ENCODE measurements at regions not wholly inside any gene's neighbourhood (a gene's known extent, or its start where the extent isn't known, plus 50 kb on each side); places are given as distances from the start of the nearest gene placed in this dataset.

- no peak for DNase-seq
These were observed 990.5 kb upstream of the ADGRL3 start for GRCh38 chr4:60209588-60209987.

- DNase-seq, result no peak
These were observed 984.2 kb upstream of the ADGRL3 start for GRCh38 chr4:60215906-60216305.

- no peak for DNase-seq
These were observed 983.4 kb upstream of the ADGRL3 start for GRCh38 chr4:60216752-60217151.

GRCh38 chr4:60221866-60222265 is 978.3 kb upstream of the ADGRL3 start:
- no peak for DNase-seq

- no peak for DNase-seq
These were observed 976.8 kb upstream of the ADGRL3 start for GRCh38 chr4:60223208-60223923.

GRCh38 chr4:60241866-60242265 is 958.3 kb upstream of the ADGRL3 start:
- DNase-seq, result no peak

- no peak for DNase-seq
These were observed 950.3 kb upstream of the ADGRL3 start for GRCh38 chr4:60249784-60250183.

- no peak for DNase-seq
These were observed 949.5 kb upstream of the ADGRL3 start for GRCh38 chr4:60250657-60251056.

- DNase-seq, result no peak
These were observed 940.3 kb upstream of the ADGRL3 start for GRCh38 chr4:60259781-60260180.

GRCh38 chr4:60266505-60266904 is 933.6 kb upstream of the ADGRL3 start:
- no peak for DNase-seq

- no peak for DNase-seq
These were observed 903.7 kb upstream of the ADGRL3 start for GRCh38 chr4:60296386-60296785.

GRCh38 chr4:60313611-60314178 is 886.4 kb upstream of the ADGRL3 start:
- DNase-seq, result no peak

GRCh38 chr4:60314416-60314815 is 885.7 kb upstream of the ADGRL3 start:
- no peak for DNase-seq

- DNase-seq, result no peak
These were observed 884.5 kb upstream of the ADGRL3 start for GRCh38 chr4:60315586-60315985.

- no peak for DNase-seq
These were observed 873.4 kb upstream of the ADGRL3 start for GRCh38 chr4:60326735-60327134.

- DNase-seq, result no peak
These were observed 872.5 kb upstream of the ADGRL3 start for GRCh38 chr4:60327651-60328050.

- DNase-seq, result no peak
These were observed 855.2 kb upstream of the ADGRL3 start for GRCh38 chr4:60344908-60345307.

GRCh38 chr4:60345392-60345791 is 854.7 kb upstream of the ADGRL3 start:
- DNase-seq, result no peak

- no peak for DNase-seq
These were observed 840.3 kb upstream of the ADGRL3 start for GRCh38 chr4:60359746-60360367.

- no peak for DNase-seq
These were observed 835.0 kb upstream of the ADGRL3 start for GRCh38 chr4:60365176-60365575.

- no peak for DNase-seq
These were observed 833.5 kb upstream of the ADGRL3 start for GRCh38 chr4:60366661-60367060.

GRCh38 chr4:60368986-60369385 is 831.1 kb upstream of the ADGRL3 start:
- DNase-seq, result no peak

GRCh38 chr4:60378010-60378409 is 822.1 kb upstream of the ADGRL3 start:
- DNase-seq, result no peak

- DNase-seq, result no peak
These were observed 815.6 kb upstream of the ADGRL3 start for GRCh38 chr4:60384516-60384915.
